CD14-positive monocyte (primary cell): ENCODE measurements at regions not wholly inside any gene's neighbourhood (a gene's known extent, or its start where the extent isn't known, plus 50 kb on each side); places are given as distances from the start of the nearest gene placed in this dataset.

ENCODE experiments used
- DNase-seq, 3 donors: peaks; one replicate each; pipeline ENCODE4 v3.0.0-alpha.2; 2011 to 2022
- H2AFZ ChIP-seq: 2 replicates; pipeline ENCODE4 v1.6.0; 2012; ENCODE audit warnings: mild to moderate bottlenecking, low read depth, low read length, inconsistent platforms; ENCODE audit not compliant: insufficient read depth, poor library complexity, severe bottlenecking
- H3K27ac ChIP-seq, 2 donors: 1 replicate in 1 of 2; 2 replicates in 1 of 2; pipeline ENCODE4 v1.5.1; 2012 to 2013; ENCODE audit warnings: low read length in 2 of 2, control low read depth in 1 of 2, inconsistent platforms in 1 of 2, low read depth in 1 of 2, mild to moderate bottlenecking in 1 of 2
- H3K27me3 ChIP-seq, 2 donors: one replicate each; pipeline versions ENCODE4 v1.6.0 to v1.6.1; 2011 to 2013; ENCODE audit warnings: low read length in 2 of 2; ENCODE audit not compliant: control insufficient read depth in 2 of 2, insufficient read depth in 2 of 2
- H3K36me3 ChIP-seq, 2 donors: replicated peaks in 1 of 2; 1 replicate in 1 of 2; 2 replicates in 1 of 2; pipeline versions ENCODE4 v1.5.1 to v1.6.1; 2012 to 2013; ENCODE audit warnings: low read length in 2 of 2, control low read depth in 1 of 2, inconsistent platforms in 1 of 2, mild to moderate bottlenecking in 1 of 2; ENCODE audit not compliant: insufficient read depth in 2 of 2, control insufficient read depth in 1 of 2
- H3K4me1 ChIP-seq, 2 donors: 1 replicate in 1 of 2; 2 replicates in 1 of 2; pipeline versions ENCODE4 v1.5.1 to v1.6.1; 2012 to 2013; ENCODE audit warnings: low read length in 2 of 2, control low read depth in 1 of 2, inconsistent platforms in 1 of 2, mild to moderate bottlenecking in 1 of 2, moderate library complexity in 1 of 2; ENCODE audit not compliant: insufficient read depth in 2 of 2, control insufficient read depth in 1 of 2
- H3K4me2 ChIP-seq: replicated peaks from 2 replicates; pipeline ENCODE3; 2012; ENCODE audit warnings: low read length, moderate library complexity, mild to moderate bottlenecking; ENCODE audit not compliant: poor library complexity, severe bottlenecking; ENCODE audit errors: extremely low read depth
- H3K4me3 ChIP-seq, 3 experiments: fragments of 200-600 bp in 1 of 3; sonication (generic) in 1 of 3; replicated peaks in 1 of 3; 1 replicate in 2 of 3; 2 replicates in 1 of 3; pipeline ENCODE4 v1.5.1; 2011 to 2013; ENCODE audit warnings: low read length in 3 of 3, mild to moderate bottlenecking in 3 of 3, control low read depth in 2 of 3, low read depth in 2 of 3, inconsistent platforms in 1 of 3, moderate library complexity in 1 of 3
- H3K79me2 ChIP-seq: 2 replicates; pipeline ENCODE4 v1.6.0; 2012; ENCODE audit warnings: mild to moderate bottlenecking, control low read depth, inconsistent platforms, low read length, moderate library complexity; ENCODE audit not compliant: insufficient read depth
- H3K9ac ChIP-seq: 2 replicates; pipeline ENCODE4 v1.6.0; 2017; ENCODE audit warnings: low read length, mild to moderate bottlenecking; ENCODE audit not compliant: insufficient read depth, poor library complexity, severe bottlenecking
- H3K9me3 ChIP-seq, 2 donors: replicated peaks in 1 of 2; 1 replicate in 1 of 2; 2 replicates in 1 of 2; pipeline versions ENCODE4 v1.5.1 to v1.6.1; 2012 to 2013; ENCODE audit warnings: low read length in 2 of 2, control low read depth in 1 of 2; ENCODE audit not compliant: control insufficient read depth in 1 of 2, insufficient read depth in 1 of 2
- H4K20me1 ChIP-seq: 2 replicates; pipeline ENCODE4 v1.6.0; 2012; ENCODE audit warnings: mild to moderate bottlenecking, low read length, control low read depth, moderate library complexity; ENCODE audit not compliant: insufficient read depth
- H3K27ac Mint-ChIP-seq, 7 donors: one replicate each; pipeline ENCODE4 v1.8.0; 2020; ENCODE audit warnings: mild to moderate bottlenecking in 7 of 7, mixed read lengths in 7 of 7, moderate library complexity in 6 of 7, inconsistent platforms in 2 of 7
- H3K27me3 Mint-ChIP-seq, 3 donors: one replicate each; pipeline ENCODE4 v1.8.0; 2021 to 2022; ENCODE audit warnings: low read depth in 3 of 3, mild to moderate bottlenecking in 3 of 3, mixed read lengths in 3 of 3, moderate library complexity in 3 of 3, inconsistent platforms in 1 of 3
- H3K36me3 Mint-ChIP-seq, 2 donors: one replicate each; pipeline ENCODE4 v1.8.0; 2020; ENCODE audit warnings: mixed read lengths in 2 of 2, inconsistent platforms in 1 of 2, mild to moderate bottlenecking in 1 of 2
- H3K4me1 Mint-ChIP-seq: one replicate; pipeline ENCODE4 v1.8.0; 2020; ENCODE audit warnings: mild to moderate bottlenecking, mixed read lengths
- H3K4me3 Mint-ChIP-seq, 2 donors: one replicate each; pipeline ENCODE4 v1.8.0; 2020; ENCODE audit warnings: mild to moderate bottlenecking in 2 of 2, mixed read lengths in 2 of 2, moderate library complexity in 1 of 2
- H3K9me3 Mint-ChIP-seq, 7 donors: one replicate each; pipeline ENCODE4 v1.8.0; 2020 to 2022; ENCODE audit warnings: mixed read lengths in 7 of 7, mild to moderate bottlenecking in 6 of 7, moderate library complexity in 6 of 7, inconsistent platforms in 2 of 7
- CTCF ChIP-seq: fragments of 200-600 bp; IDR thresholded peaks from one replicate; pipeline ENCODE4 v1.8.0; 2022; ENCODE audit warnings: antibody characterized with exemption, mild to moderate bottlenecking
- WGBS: methylation state at CpG from one replicate; pipeline ENCODE4 v1.1.5; 2013; ENCODE audit warnings: missing lambda C conversion rate; ENCODE audit not compliant: insufficient coverage; 5-methylcytosine and 5-hydroxymethylcytosine counted together
- intact Hi-C, 2 donors: fragments of 100-400 bp; cut with micrococcal nuclease; formaldehyde crosslinking; loops; one replicate each; pipeline versions ENCODE4 v1.15.0 to v1.15.1; 2023

DNA sequence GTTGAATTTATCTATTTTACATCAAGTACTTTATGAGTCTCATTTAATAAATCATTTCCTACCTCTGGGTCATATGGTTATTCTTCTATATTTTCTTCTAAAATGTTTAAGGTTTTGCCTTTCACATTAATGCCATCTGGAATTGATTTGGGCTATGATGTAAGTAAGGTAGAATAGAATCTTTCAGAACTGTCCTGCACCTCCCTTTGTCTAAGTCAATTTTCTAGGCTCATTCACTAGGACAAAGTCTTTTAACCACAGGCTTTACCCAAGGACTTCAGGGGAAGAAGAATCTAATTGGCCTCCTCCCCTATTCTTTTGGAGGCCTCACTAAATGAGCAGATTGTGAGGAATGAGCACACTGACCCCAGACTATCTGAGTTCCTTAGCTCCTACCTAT, 146.0 kb downstream of the BBOX1 start:
- no peaks in the 10 kb centered on the region for H3K9me3 ChIP-seq
- no peak for TF ChIP-seq CTCF
- Mint-ChIP-seq H3K27ac (no peak overlapping the region), H3K36me3 (no peaks in the 10 kb centered on the region), H3K27me3 (peaks cover 8 to 12% (median 9%) of the 10 kb centered on the region in 3 donors), H3K4me3 (no peak overlapping the region), H3K4me1 (no peaks in the 10 kb centered on the region), H3K9me3 (peaks cover 0 to 1% (median 0%) of the 10 kb centered on the region in 7 donors)
- H3K79me2 ChIP-seq = no peaks in the 10 kb centered on the region
- H3K9ac ChIP-seq = no peak overlapping the region
- DNase-seq = no peak
- no peaks in the 10 kb centered on the region for H3K36me3 ChIP-seq
- H2AFZ ChIP-seq = no peak overlapping the region
- no peaks in the 10 kb centered on the region for H4K20me1 ChIP-seq
- no peak overlapping the region for H3K4me2 ChIP-seq
- intact Hi-C loops = loop anchor here in 1 of 2 donors (10.0 kb wide), 1 partner anchor 298 kb away; no protein-coding TSS in a partner anchor
- peaks cover 2 to 6% of the 10 kb centered on the region in 2 donors for H3K27me3 ChIP-seq
- H3K4me1 ChIP-seq = no peaks in the 10 kb centered on the region
- no peak overlapping the region for H3K27ac ChIP-seq
- H3K4me3 ChIP-seq = no peak overlapping the region

DNA sequence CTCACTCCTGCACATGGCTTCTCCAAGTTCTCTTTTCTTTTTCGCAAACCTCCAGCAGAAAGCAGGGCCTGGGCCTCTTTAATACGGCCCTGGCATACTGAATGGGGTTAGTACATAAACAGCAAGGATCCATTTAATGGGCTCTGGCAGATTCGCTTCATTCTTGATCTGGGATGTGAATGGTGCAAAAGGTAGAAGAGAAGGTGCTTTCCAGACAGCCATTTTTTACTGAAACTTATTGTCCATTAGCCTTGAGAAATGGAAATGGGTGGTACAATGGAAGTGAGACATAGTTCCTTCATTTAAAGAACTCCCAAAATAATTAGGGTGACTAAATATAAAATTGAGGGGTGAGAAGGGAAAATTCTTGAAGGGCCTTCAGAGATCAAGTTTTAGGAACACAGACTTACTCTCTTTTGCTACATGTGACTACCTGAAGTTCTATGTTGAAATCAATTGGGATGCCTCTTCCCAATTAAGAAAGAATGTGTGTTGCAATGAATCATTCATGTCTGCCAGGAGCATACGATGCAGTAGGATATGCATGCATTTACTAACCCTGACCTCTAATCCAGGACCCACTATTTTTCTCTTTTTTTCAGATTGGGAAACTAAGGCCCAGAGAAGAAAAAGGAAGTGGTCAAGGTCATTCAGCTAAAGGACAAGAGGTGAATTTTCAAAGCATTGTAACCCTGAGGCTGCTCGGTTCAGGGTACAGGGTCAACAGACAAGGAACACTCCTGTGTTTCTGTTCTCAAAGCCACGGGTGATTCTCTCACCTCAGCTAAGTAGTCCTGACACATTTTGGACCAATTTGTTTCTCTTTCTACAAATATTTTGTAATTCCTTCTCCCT, 144.1 kb downstream of the BBOX1 start:
- H3K36me3 Mint-ChIP-seq = no peaks in the 10 kb centered on the region
- H3K27me3 Mint-ChIP-seq = peaks cover 8 to 9% (median 9%) of the 10 kb centered on the region in 3 donors
- H3K4me1 Mint-ChIP-seq = no peaks in the 10 kb centered on the region
- no peak overlapping the region for H2AFZ ChIP-seq
- no peaks in the 10 kb centered on the region for H3K9me3 ChIP-seq
- no peaks in the 10 kb centered on the region for H3K79me2 ChIP-seq
- no peaks in the 10 kb centered on the region for H3K9me3 Mint-ChIP-seq
- H3K9ac ChIP-seq = no peak overlapping the region
- no peak for DNase-seq
- H3K27ac ChIP-seq = no peak overlapping the region
- no peaks in the 10 kb centered on the region for H3K36me3 ChIP-seq
- no peak overlapping the region for H3K4me2 ChIP-seq
- H3K4me1 ChIP-seq = no peaks in the 10 kb centered on the region
- H3K27ac Mint-ChIP-seq = no peak overlapping the region
- no peak overlapping the region for H3K4me3 Mint-ChIP-seq
- 68% methylated on average over 3 of the region's 6 CpGs for WGBS
- no peaks in the 10 kb centered on the region for H4K20me1 ChIP-seq
- H3K4me3 ChIP-seq = no peak overlapping the region
- H3K27me3 ChIP-seq = peaks cover 2 to 6% of the 10 kb centered on the region in 2 donors
- no peak for TF ChIP-seq CTCF
- intact Hi-C loops = loop anchor here (5.0 to 10.0 kb wide), 2 partner anchors 300 to 303 kb away; no protein-coding TSS in a partner anchor
